Stimulated activated effector memory CD8-positive, alpha-beta T cell treated with anti-CD3 and anti-CD28 coated beads, Interleukin-12 subunit alpha, Interleukin-12 subunit beta, amount 100 ng/mL, for 72 hours (primary cell): ENCODE measurements at regions not wholly inside any gene's neighbourhood (a gene's known extent, or its start where the extent isn't known, plus 50 kb on each side); places are given as distances from the start of the nearest gene placed in this dataset.

Source experiments
- ATAC-seq: fragments of 150-1000 bp; cut with Tn5 transposase; 2 replicates; pipeline ENCODE4 v1.10.0; 2021
- DNase-seq, 2 donors: peaks; one replicate each; pipeline ENCODE4 v3.0.0; 2021 to 2022; ENCODE audit warnings: low spot score in 2 of 2
- H3K27ac Mint-ChIP-seq: one replicate; pipeline ENCODE4 v1.8.0; 2022; ENCODE audit warnings: mild to moderate bottlenecking, mixed read lengths
- H3K36me3 Mint-ChIP-seq: one replicate; pipeline ENCODE4 v1.8.0; 2022; ENCODE audit warnings: mild to moderate bottlenecking, mixed read lengths
- H3K4me1 Mint-ChIP-seq: one replicate; pipeline ENCODE4 v1.8.0; 2022; ENCODE audit warnings: mixed read lengths
- H3K4me3 Mint-ChIP-seq: one replicate; pipeline ENCODE4 v1.8.0; 2022; ENCODE audit warnings: mild to moderate bottlenecking, mixed read lengths
- H3K9me3 Mint-ChIP-seq: one replicate; pipeline ENCODE4 v1.8.0; 2022; ENCODE audit warnings: mixed read lengths

- ATAC-seq = peak; percentile 24
- no peaks in the 10 kb centered on the region for H3K36me3 Mint-ChIP-seq
- no peak overlapping the region for H3K27ac Mint-ChIP-seq
- no peak overlapping the region for H3K4me3 Mint-ChIP-seq
- no peak for DNase-seq
- no peaks in the 10 kb centered on the region for H3K4me1 Mint-ChIP-seq
- H3K9me3 Mint-ChIP-seq = peaks cover 7% of the 10 kb centered on the region
Measured at GRCh38 chr2:41414486-41415230, 633.2 kb upstream of the PKDCC start.

GRCh38 chr2:41417511-41417910 lies 630.3 kb upstream of the PKDCC start:
- H3K36me3 Mint-ChIP-seq = no peaks in the 10 kb centered on the region
- H3K9me3 Mint-ChIP-seq = no peaks in the 10 kb centered on the region
- no peak for DNase-seq

DNA sequence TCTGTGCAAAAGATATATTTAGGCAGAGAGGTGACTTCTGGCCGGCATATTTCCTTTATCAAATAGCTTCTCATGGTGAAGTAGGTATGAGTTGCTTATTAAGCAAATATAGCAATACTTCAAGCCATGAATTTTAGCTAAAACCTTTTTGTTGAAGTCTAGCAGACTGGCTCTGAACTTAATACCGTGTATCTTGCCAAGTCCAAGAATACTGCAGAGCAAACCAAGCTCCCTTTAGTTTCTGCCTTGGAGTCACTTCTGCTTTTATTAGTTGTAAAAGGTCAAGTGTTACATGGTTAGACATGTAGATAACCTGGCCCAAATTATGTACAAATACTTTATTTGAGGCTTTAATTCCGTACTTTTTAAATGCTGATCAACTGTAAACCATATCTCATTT lies 627.6 kb upstream of the PKDCC start:
- H3K9me3 Mint-ChIP-seq = no peaks in the 10 kb centered on the region
- H3K36me3 Mint-ChIP-seq = no peaks in the 10 kb centered on the region
- DNase-seq (no peak), ATAC-seq (no peak)
- H3K4me1 Mint-ChIP-seq = no peaks in the 10 kb centered on the region
- no peak overlapping the region for H3K4me3 Mint-ChIP-seq
- no peak overlapping the region for H3K27ac Mint-ChIP-seq

More at GRCh38 chr2:41417511-41417910, 630.3 kb upstream of the PKDCC start:
- Mint-ChIP-seq H3K4me3 (no peak overlapping the region), H3K27ac (no peak overlapping the region), H3K4me1 (no peaks in the 10 kb centered on the region)
- ATAC-seq = no peak

DNA sequence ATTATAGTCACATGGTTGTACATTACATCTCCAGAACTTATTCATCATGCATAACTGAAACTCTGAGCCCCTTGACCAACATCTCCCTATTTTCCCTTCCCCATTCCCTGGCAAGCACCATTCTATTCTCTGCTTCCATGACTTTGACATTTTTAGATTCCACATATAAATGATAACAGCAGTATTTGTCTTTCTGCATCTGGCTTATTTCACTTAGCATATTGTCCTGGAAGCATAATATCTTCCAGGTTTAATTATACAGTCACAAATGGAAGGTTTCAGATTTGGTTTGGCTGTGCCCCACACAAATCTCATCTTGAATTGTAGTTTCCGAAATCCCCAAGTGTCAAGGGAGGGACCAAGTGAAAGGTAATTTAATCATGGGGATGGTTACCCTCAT lies 626.9 kb upstream of the PKDCC start:
- Mint-ChIP-seq H3K27ac (no peak overlapping the region), H3K9me3 (no peaks in the 10 kb centered on the region), H3K36me3 (no peaks in the 10 kb centered on the region), H3K4me1 (no peaks in the 10 kb centered on the region), H3K4me3 (no peak overlapping the region)
- ATAC-seq (no peak), DNase-seq (no peak)

- DNase-seq = no peak
- no peaks in the 10 kb centered on the region for H3K36me3 Mint-ChIP-seq
- no peak for ATAC-seq
- no peaks in the 10 kb centered on the region for H3K4me1 Mint-ChIP-seq
- no peak overlapping the region for H3K27ac Mint-ChIP-seq
- no peak overlapping the region for H3K4me3 Mint-ChIP-seq
- no peaks in the 10 kb centered on the region for H3K9me3 Mint-ChIP-seq
Measured at GRCh38 chr2:41431756-41432155, 616.1 kb upstream of the PKDCC start.

DNA sequence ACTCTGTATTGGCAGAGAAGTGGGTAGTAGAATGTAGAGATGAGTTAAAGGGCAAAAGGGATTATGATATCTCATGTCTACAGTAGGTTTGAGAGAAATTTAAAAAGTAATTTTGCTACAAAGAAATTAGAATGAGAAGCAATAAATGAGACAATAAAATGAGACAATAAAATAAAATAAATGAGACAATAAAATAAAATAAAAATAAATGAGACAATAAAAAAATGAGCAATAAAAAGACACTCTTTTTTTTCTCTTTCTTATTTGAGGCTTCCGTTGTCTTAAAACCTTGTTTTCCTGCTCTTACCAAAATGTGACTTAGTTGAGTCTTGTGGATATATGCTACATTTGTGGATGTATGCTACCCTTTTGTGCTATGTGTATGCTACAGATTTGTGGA lies 615.4 kb upstream of the PKDCC start:
- no peak overlapping the region for H3K27ac Mint-ChIP-seq
- DNase-seq (no peak), ATAC-seq (no peak)
- H3K4me3 Mint-ChIP-seq = no peak overlapping the region
- H3K9me3 Mint-ChIP-seq = no peaks in the 10 kb centered on the region
- no peaks in the 10 kb centered on the region for H3K4me1 Mint-ChIP-seq
- H3K36me3 Mint-ChIP-seq = no peaks in the 10 kb centered on the region

GRCh38 chr2:41434991-41435390 lies 612.8 kb upstream of the PKDCC start:
- no peaks in the 10 kb centered on the region for H3K4me1 Mint-ChIP-seq
- no peak overlapping the region for H3K4me3 Mint-ChIP-seq
- no peaks in the 10 kb centered on the region for H3K36me3 Mint-ChIP-seq

GRCh38 chr2:41441958-41442357 lies 605.9 kb upstream of the PKDCC start:
- no peak for ATAC-seq

More at GRCh38 chr2:41434991-41435390, 612.8 kb upstream of the PKDCC start:
- Mint-ChIP-seq H3K9me3 (peaks cover 3% of the 10 kb centered on the region), H3K27ac (no peak overlapping the region)
- DNase-seq (no peak), ATAC-seq (no peak)

GRCh38 chr2:41445865-41446264 lies 602.0 kb upstream of the PKDCC start:
- peaks cover 4% of the 10 kb centered on the region for H3K9me3 Mint-ChIP-seq
- DNase-seq = no peak
- H3K4me1 Mint-ChIP-seq = no peaks in the 10 kb centered on the region
- ATAC-seq = no peak
- no peak overlapping the region for H3K27ac Mint-ChIP-seq
- no peaks in the 10 kb centered on the region for H3K36me3 Mint-ChIP-seq
- H3K4me3 Mint-ChIP-seq = no peak overlapping the region

More at GRCh38 chr2:41441958-41442357, 605.9 kb upstream of the PKDCC start:
- no peaks in the 10 kb centered on the region for H3K36me3 Mint-ChIP-seq
- no peak overlapping the region for H3K4me3 Mint-ChIP-seq
- peaks cover 7% of the 10 kb centered on the region for H3K9me3 Mint-ChIP-seq
- H3K27ac Mint-ChIP-seq = no peak overlapping the region
- no peaks in the 10 kb centered on the region for H3K4me1 Mint-ChIP-seq
- no peak for DNase-seq

DNA sequence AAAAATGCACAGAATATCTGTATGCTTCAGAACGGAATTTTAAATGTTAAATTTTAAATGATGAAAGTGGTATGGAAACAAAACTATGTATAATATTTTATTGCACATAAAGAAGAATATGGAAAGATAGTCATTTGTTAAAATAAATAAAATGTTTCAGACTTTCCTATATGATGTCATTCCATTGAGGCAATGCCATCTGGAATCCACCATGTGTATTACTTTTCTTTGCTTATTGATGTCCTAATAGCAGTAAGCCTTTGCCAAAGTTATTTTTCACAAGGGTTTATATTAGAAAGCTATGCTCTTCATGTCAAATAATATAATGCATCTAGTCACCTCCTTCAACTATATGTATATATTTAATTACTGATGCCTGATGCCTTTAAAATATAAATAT lies 601.6 kb upstream of the PKDCC start:
- Mint-ChIP-seq H3K4me3 (no peak overlapping the region), H3K36me3 (no peaks in the 10 kb centered on the region), H3K27ac (no peak overlapping the region), H3K4me1 (no peaks in the 10 kb centered on the region), H3K9me3 (peaks cover 4% of the 10 kb centered on the region)
- no peak for DNase-seq
- no peak for ATAC-seq

DNA sequence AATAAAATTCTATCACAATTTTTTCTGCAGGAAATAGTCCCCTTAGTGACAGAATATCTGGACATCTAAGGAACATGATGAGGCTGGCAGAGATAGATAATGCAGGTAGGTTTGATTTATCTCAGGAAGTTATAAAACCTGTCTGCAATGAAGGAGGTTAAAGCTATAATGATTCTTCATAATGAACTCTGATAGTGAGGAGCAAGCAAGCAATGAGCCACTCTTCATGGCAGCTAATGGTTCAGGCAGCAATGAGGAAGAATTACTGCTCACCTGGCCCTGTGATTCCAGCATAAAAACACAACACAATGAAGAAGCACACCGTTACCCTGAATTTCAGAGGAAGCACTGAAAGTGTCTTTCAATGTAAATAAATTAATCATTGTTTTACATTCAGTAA lies 599.6 kb upstream of the PKDCC start:
- Mint-ChIP-seq H3K9me3 (peaks cover 2% of the 10 kb centered on the region), H3K27ac (no peak overlapping the region), H3K36me3 (no peaks in the 10 kb centered on the region), H3K4me1 (no peaks in the 10 kb centered on the region), H3K4me3 (no peak overlapping the region)
- ATAC-seq = no peak
- no peak for DNase-seq

DNA sequence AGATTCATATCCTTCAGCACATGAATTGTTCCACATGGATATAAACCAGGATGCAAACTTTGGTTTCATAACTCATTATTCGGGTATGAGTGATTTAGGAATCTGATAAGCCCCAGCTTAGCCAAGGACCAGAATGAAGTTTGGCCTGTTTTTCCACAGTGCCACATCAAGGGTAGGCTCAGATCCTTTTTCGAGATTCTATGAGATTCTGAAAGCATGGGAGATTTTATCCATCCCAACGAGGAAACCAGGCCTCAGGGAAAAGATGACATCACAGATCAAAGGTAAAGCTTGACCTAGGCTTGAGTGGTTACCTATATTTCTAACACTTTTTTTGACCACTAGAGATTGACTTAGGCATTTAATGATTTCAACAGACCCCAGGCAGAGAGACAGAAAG lies 590.8 kb upstream of the PKDCC start:
- Mint-ChIP-seq H3K27ac (no peak overlapping the region), H3K9me3 (peaks cover 10% of the 10 kb centered on the region), H3K36me3 (no peaks in the 10 kb centered on the region), H3K4me3 (no peak overlapping the region), H3K4me1 (no peaks in the 10 kb centered on the region)
- DNase-seq (no peak), ATAC-seq (no peak)

GRCh38 chr2:41460661-41461060 lies 587.2 kb upstream of the PKDCC start:
- ATAC-seq (no peak), DNase-seq (no peak)
- Mint-ChIP-seq H3K9me3 (peaks cover 7% of the 10 kb centered on the region), H3K4me1 (no peaks in the 10 kb centered on the region), H3K27ac (no peak overlapping the region), H3K4me3 (no peak overlapping the region), H3K36me3 (no peaks in the 10 kb centered on the region)

GRCh38 chr2:41464395-41464794 lies 583.4 kb upstream of the PKDCC start:
- H3K4me3 Mint-ChIP-seq = no peak overlapping the region
- H3K9me3 Mint-ChIP-seq = peaks cover 2% of the 10 kb centered on the region
- no peak overlapping the region for H3K27ac Mint-ChIP-seq
- DNase-seq = no peak
- peak; percentile 37 for ATAC-seq
- no peaks in the 10 kb centered on the region for H3K36me3 Mint-ChIP-seq
- H3K4me1 Mint-ChIP-seq = no peaks in the 10 kb centered on the region

GRCh38 chr2:41475959-41476358 lies 571.9 kb upstream of the PKDCC start:
- Mint-ChIP-seq H3K36me3 (no peaks in the 10 kb centered on the region), H3K27ac (no peak overlapping the region), H3K4me1 (no peaks in the 10 kb centered on the region), H3K4me3 (no peak overlapping the region), H3K9me3 (no peaks in the 10 kb centered on the region)
- ATAC-seq (no peak), DNase-seq (no peak)

- Mint-ChIP-seq H3K4me3 (no peak overlapping the region), H3K36me3 (no peaks in the 10 kb centered on the region), H3K27ac (no peak overlapping the region), H3K4me1 (no peaks in the 10 kb centered on the region), H3K9me3 (no peaks in the 10 kb centered on the region)
- DNase-seq (no peak), ATAC-seq (no peak)
Measured at GRCh38 chr2:41482659-41483058, 565.2 kb upstream of the PKDCC start.

DNA sequence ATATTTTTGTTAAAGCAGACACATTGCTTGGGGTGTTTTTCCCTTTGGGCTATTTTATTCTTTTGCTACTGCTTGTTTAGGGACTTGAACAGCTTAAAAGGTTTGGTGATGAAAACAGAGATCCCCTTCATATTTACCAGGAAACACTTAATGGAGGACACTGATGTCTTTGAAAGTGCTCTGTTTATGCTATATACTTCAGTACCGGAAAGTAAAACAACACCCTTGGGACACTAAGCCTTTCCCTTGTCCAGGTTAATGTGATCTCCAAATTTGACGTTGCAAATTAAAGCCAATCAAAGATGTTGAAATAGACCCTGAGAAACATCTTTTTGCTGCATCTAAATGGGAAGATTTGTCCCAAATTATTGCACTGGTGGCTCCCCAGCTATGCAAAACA lies 564.6 kb upstream of the PKDCC start:
- no peaks in the 10 kb centered on the region for H3K36me3 Mint-ChIP-seq
- no peaks in the 10 kb centered on the region for H3K4me1 Mint-ChIP-seq
- no peaks in the 10 kb centered on the region for H3K9me3 Mint-ChIP-seq
- no peak for ATAC-seq
- H3K27ac Mint-ChIP-seq = no peak overlapping the region
- no peak overlapping the region for H3K4me3 Mint-ChIP-seq
- DNase-seq = no peak
